H1 (cell line): ENCODE measurements at regions not wholly inside any gene's neighbourhood (a gene's known extent, or its start where the extent isn't known, plus 50 kb on each side); places are given as distances from the start of the nearest gene placed in this dataset.

ENCODE experiments used
- RXRA ChIP-seq: IDR thresholded peaks from 2 replicates; pipeline ENCODE4 v1.6.1; 2011; ENCODE audit warnings: low read depth, mild to moderate bottlenecking, low read length, moderate library complexity; ENCODE audit not compliant: insufficient read depth

DNA sequence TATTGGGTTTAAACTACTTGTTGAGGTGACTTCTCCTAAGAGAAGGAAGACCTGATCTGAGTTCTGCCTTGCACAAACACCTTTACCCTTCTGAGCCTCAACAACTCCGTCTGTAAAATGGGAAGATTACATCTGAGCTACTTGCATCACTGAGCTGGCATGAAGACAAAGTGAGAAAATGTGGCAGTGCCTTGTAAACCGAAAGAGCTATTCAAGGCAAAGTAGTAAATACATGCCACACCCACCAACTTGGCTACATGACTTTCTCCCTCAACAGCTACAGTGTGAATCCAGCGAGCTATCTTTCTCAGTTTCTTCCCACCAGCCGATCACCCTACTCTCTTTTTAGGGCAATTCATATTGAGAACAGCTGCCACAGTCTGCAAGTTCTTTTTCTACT lies 148.3 kb downstream of the FOXB1 start (continued):
- TF ChIP-seq RXRA, result no peak
- TF ChIP-seq, all 59 proteins: peak for 0
